Smooth muscle cell (in vitro differentiated cells): ENCODE measurements at regions not wholly inside any gene's neighbourhood (a gene's known extent, or its start where the extent isn't known, plus 50 kb on each side); places are given as distances from the start of the nearest gene placed in this dataset.

Experiments
- DNase-seq: peaks from one replicate; lab custom pipeline; 2025; ENCODE audit not compliant: unreplicated experiment; lab: John Stamatoyannopoulos, UW
- H2AFZ ChIP-seq: fragments of 200-600 bp; sonication (generic); 2 replicates; pipeline ENCODE4 v1.6.0; 2016; ENCODE audit warnings: antibody characterized with exemption, low read depth, mild to moderate bottlenecking
- H3F3A ChIP-seq: fragments of 200-600 bp; sonication (generic); 2 replicates; pipeline ENCODE4 v1.6.0; 2017; ENCODE audit warnings: antibody characterized with exemption, low read depth
- H3K27ac ChIP-seq: fragments of 200-600 bp; sonication (generic); 2 replicates; pipeline ENCODE4 v1.5.1; 2016; ENCODE audit warnings: low read depth, mild to moderate bottlenecking
- H3K27me3 ChIP-seq: fragments of 200-600 bp; sonication (generic); 2 replicates; pipeline ENCODE4 v1.6.1; 2016; ENCODE audit warnings: low read depth, mild to moderate bottlenecking
- H3K36me3 ChIP-seq: fragments of 200-600 bp; sonication (generic); 2 replicates; pipeline ENCODE4 v1.5.1; 2016; ENCODE audit warnings: low read depth
- H3K4me1 ChIP-seq: fragments of 200-600 bp; sonication (generic); 2 replicates; pipeline ENCODE4 v1.5.1; 2016; ENCODE audit warnings: low read depth
- H3K4me2 ChIP-seq: fragments of 200-600 bp; sonication (generic); 2 replicates; pipeline ENCODE4 v1.6.0; 2016; ENCODE audit warnings: mild to moderate bottlenecking
- H3K4me3 ChIP-seq: fragments of 200-600 bp; sonication (generic); 2 replicates; pipeline ENCODE4 v1.5.1; 2016; ENCODE audit warnings: mild to moderate bottlenecking
- H3K79me2 ChIP-seq: fragments of 200-600 bp; sonication (generic); 2 replicates; pipeline ENCODE4 v1.6.0; 2016; ENCODE audit warnings: low read depth, mild to moderate bottlenecking
- H3K9ac ChIP-seq: fragments of 200-600 bp; sonication (generic); 2 replicates; pipeline ENCODE4 v1.6.0; 2016; ENCODE audit warnings: low read depth
- H3K9me3 ChIP-seq: fragments of 200-600 bp; sonication (generic); replicated peaks from 2 replicates; pipeline ENCODE4 v1.5.1; 2016; ENCODE audit warnings: low read depth
- H4K20me1 ChIP-seq: fragments of 200-600 bp; sonication (generic); 2 replicates; pipeline ENCODE4 v1.6.0; 2016; ENCODE audit warnings: low read depth
- WGBS: methylation state at CpG from one replicate; pipeline ENCODE4 v1.1.7; 2016; ENCODE audit warnings: low lambda C conversion rate; 5-methylcytosine and 5-hydroxymethylcytosine counted together
- TF ChIP-seq, protein P1 (sequence below): fragments of 200-600 bp; sonication (generic); IDR thresholded peaks from 2 replicates; pipeline ENCODE4 v1.5.1; 2017; ENCODE audit warnings: borderline replicate concordance, mild to moderate bottlenecking, antibody characterized with exemption; ENCODE audit not compliant: insufficient read depth, poor library complexity, severe bottlenecking

DNA sequence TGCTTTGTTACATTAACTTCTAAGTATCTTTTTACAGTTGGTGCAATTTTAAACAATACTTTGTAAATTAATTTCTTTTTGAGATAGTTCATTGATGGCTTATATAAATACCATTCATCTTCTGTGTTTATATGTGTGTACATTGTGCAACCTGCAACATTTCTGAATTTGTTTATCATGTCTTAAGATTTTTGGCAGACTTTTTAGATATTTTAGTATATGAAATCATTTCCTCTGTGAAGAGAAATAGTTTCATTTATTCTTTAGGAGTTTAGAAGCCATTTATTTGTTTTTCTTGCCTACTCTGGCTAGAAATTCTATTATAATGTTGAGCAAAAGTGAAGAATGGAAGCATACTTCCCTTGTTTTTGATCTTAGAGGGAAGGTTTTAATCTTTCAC, 337.8 kb upstream of the DSEL start:
- no peaks in the 10 kb centered on the region for H3K27me3 ChIP-seq
- TF ChIP-seq, protein P1, sequence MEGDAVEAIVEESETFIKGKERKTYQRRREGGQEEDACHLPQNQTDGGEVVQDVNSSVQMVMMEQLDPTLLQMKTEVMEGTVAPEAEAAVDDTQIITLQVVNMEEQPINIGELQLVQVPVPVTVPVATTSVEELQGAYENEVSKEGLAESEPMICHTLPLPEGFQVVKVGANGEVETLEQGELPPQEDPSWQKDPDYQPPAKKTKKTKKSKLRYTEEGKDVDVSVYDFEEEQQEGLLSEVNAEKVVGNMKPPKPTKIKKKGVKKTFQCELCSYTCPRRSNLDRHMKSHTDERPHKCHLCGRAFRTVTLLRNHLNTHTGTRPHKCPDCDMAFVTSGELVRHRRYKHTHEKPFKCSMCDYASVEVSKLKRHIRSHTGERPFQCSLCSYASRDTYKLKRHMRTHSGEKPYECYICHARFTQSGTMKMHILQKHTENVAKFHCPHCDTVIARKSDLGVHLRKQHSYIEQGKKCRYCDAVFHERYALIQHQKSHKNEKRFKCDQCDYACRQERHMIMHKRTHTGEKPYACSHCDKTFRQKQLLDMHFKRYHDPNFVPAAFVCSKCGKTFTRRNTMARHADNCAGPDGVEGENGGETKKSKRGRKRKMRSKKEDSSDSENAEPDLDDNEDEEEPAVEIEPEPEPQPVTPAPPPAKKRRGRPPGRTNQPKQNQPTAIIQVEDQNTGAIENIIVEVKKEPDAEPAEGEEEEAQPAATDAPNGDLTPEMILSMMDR = no peak
- H3K4me2 ChIP-seq = no peak overlapping the region
- no peak overlapping the region for H3K9ac ChIP-seq
- H3F3A ChIP-seq = no peaks in the 10 kb centered on the region
- H2AFZ ChIP-seq = no peak overlapping the region
- no peak overlapping the region for H3K4me3 ChIP-seq
- H3K36me3 ChIP-seq = no peaks in the 10 kb centered on the region
- no peak for DNase-seq
- H3K27ac ChIP-seq = no peak overlapping the region
- no peaks in the 10 kb centered on the region for H3K79me2 ChIP-seq
- H4K20me1 ChIP-seq = no peaks in the 10 kb centered on the region
- no peaks in the 10 kb centered on the region for H3K4me1 ChIP-seq
- H3K9me3 ChIP-seq = no peaks in the 10 kb centered on the region

DNA sequence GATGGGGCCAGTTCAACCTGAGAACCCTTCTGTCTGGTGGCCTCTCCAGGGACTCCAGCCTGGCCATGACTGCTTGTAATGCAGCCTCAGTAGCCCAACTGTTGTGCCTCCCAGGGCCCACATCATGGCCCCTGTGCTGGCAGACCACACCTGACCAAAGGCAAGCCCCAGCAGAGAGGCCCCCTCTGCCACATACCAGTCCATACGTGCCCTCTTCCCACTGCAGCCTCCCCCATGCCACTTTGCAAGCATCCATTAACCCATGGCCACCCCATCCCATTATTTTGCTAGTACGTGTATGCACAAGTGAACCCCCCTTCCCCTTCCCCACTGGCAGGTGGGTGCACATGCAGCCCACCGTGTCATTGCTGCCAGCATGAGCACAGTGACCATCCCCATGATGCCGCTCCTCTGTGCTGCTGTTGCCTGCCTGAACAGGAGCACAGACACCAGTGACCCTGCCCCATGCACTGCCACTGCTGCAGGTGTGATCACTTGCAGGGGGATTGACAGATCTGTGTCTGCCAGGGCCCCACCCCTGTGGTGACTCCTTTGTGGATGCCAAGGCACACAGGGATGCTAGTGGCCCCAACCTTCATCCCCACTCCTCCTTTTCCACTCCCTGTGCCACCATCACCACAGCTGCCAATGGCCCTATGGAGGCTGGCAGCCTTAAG, 330.0 kb upstream of the DSEL start:
- TF ChIP-seq, protein P1 = no peak
- Histone ChIP-seq H3K27ac (no peak overlapping the region), H3K79me2 (no peaks in the 10 kb centered on the region), H4K20me1 (no peaks in the 10 kb centered on the region), H3K36me3 (no peaks in the 10 kb centered on the region), H3K4me1 (no peaks in the 10 kb centered on the region), H3F3A (no peaks in the 10 kb centered on the region), H3K4me2 (no peak overlapping the region), H3K9ac (no peak overlapping the region), H3K4me3 (no peak overlapping the region), H2AFZ (no peak overlapping the region), H3K9me3 (no peaks in the 10 kb centered on the region), H3K27me3 (no peaks in the 10 kb centered on the region)
- WGBS = 97% methylated on average over 4 of the region's 4 CpGs
- DNase-seq = no peak

DNA sequence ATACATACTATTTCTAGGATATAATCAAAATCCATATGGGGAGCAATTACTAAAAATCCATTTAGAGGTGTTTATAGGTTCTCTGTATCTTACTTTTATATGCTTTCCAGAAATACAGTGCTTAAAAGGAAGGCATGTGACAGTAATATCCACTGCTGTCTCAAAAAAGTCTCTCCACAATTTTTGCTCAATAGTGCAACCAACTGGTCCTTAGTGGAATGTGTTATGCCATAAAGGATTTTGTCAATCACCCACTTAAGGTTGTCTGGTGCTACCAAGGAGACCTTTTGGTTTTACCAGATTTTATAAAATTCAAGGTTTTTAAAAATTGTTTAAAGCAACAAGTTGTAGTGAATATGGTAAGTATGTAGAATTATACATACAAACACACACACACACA, 328.5 kb upstream of the DSEL start:
- DNase-seq = no peak
- no peaks in the 10 kb centered on the region for H3K79me2 ChIP-seq
- H4K20me1 ChIP-seq = no peaks in the 10 kb centered on the region
- no peak overlapping the region for H2AFZ ChIP-seq
- no peaks in the 10 kb centered on the region for H3K27me3 ChIP-seq
- no peaks in the 10 kb centered on the region for H3K4me1 ChIP-seq
- H3K4me2 ChIP-seq = no peak overlapping the region
- no peak overlapping the region for H3K4me3 ChIP-seq
- H3K27ac ChIP-seq = no peak overlapping the region
- TF ChIP-seq, protein P1 = no peak
- H3F3A ChIP-seq = no peaks in the 10 kb centered on the region
- H3K9ac ChIP-seq = no peak overlapping the region
- H3K9me3 ChIP-seq = no peaks in the 10 kb centered on the region
- no peaks in the 10 kb centered on the region for H3K36me3 ChIP-seq

GRCh38 chr18:67840379-67840778, 323.9 kb upstream of the DSEL start:
- no peak for DNase-seq
- no peaks in the 10 kb centered on the region for H3K9me3 ChIP-seq
- 93% methylated on average over 5 of the region's 5 CpGs for WGBS
- H3F3A ChIP-seq = no peaks in the 10 kb centered on the region
- H3K4me2 ChIP-seq = no peak overlapping the region
- H3K4me1 ChIP-seq = no peaks in the 10 kb centered on the region
- no peak overlapping the region for H2AFZ ChIP-seq
- TF ChIP-seq, protein P1 = no peak
- no peaks in the 10 kb centered on the region for H3K79me2 ChIP-seq
- H3K36me3 ChIP-seq = no peaks in the 10 kb centered on the region
- no peaks in the 10 kb centered on the region for H3K27me3 ChIP-seq
- no peak overlapping the region for H3K27ac ChIP-seq
- no peak overlapping the region for H3K4me3 ChIP-seq
- H4K20me1 ChIP-seq = no peaks in the 10 kb centered on the region
- H3K9ac ChIP-seq = no peak overlapping the region
